Type B pancreatic cell (in vitro differentiated cells): ENCODE measurements at regions not wholly inside any gene's neighbourhood (a gene's known extent, or its start where the extent isn't known, plus 50 kb on each side); places are given as distances from the start of the nearest gene placed in this dataset.

Experiments
- DNase-seq: peaks from one replicate; pipeline ENCODE4 v3.0.0; 2021; ENCODE audit warnings: mixed read lengths; ENCODE audit not compliant: unreplicated experiment; ENCODE audit errors: extremely low spot score
- H3K27ac Mint-ChIP-seq: 2 replicates; pipeline ENCODE4 v1.8.0; 2021; ENCODE audit warnings: mild to moderate bottlenecking, mixed read lengths
- H3K27me3 Mint-ChIP-seq: 2 replicates; pipeline ENCODE4 v1.8.0; 2021; ENCODE audit warnings: mixed read lengths
- H3K36me3 Mint-ChIP-seq: 2 replicates; pipeline ENCODE4 v1.8.0; 2021; ENCODE audit warnings: mixed read lengths
- H3K4me1 Mint-ChIP-seq: one replicate; pipeline ENCODE4 v1.8.0; 2021; ENCODE audit warnings: mixed read lengths; ENCODE audit not compliant: unreplicated experiment
- H3K4me3 Mint-ChIP-seq: 2 replicates; pipeline ENCODE4 v1.8.0; 2021; ENCODE audit warnings: mild to moderate bottlenecking, mixed read lengths
- H3K9me3 Mint-ChIP-seq: 2 replicates; pipeline ENCODE4 v1.8.0; 2021; ENCODE audit warnings: mixed read lengths
- TF ChIP-seq, protein P1 (sequence below): fragments of 200-600 bp; sonication (generic); conservative IDR thresholded peaks from 2 replicates; pipeline ENCODE4 v1.5.0; 2021; ENCODE audit warnings: antibody characterized with exemption, mild to moderate bottlenecking

DNA sequence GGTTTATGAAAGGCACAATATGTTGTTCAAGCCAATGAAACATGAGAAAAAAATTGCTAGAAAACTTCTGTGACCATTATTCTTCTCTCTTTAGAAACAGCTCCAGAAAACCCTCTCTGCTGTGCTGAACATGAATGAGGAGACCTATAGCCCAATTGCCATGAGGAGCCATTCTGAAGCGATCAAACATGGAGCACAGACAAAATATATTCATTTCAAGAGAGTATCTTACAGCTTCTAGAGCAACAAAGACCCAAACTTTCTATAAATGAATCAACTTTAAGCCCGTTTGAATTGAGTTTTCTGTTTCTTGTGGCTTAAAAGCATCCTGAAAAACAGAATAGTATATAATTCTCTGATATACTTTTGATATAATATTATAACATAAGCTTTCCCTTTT, 83.4 kb upstream of the UCN3 start:
- Mint-ChIP-seq H3K27me3 (peaks cover 23% of the 10 kb centered on the region), H3K9me3 (peaks cover 6% of the 10 kb centered on the region), H3K36me3 (no peaks in the 10 kb centered on the region), H3K4me1 (no peaks in the 10 kb centered on the region), H3K27ac (no peak overlapping the region), H3K4me3 (no peak overlapping the region)
- DNase-seq = no peak
- TF ChIP-seq, protein P1, sequence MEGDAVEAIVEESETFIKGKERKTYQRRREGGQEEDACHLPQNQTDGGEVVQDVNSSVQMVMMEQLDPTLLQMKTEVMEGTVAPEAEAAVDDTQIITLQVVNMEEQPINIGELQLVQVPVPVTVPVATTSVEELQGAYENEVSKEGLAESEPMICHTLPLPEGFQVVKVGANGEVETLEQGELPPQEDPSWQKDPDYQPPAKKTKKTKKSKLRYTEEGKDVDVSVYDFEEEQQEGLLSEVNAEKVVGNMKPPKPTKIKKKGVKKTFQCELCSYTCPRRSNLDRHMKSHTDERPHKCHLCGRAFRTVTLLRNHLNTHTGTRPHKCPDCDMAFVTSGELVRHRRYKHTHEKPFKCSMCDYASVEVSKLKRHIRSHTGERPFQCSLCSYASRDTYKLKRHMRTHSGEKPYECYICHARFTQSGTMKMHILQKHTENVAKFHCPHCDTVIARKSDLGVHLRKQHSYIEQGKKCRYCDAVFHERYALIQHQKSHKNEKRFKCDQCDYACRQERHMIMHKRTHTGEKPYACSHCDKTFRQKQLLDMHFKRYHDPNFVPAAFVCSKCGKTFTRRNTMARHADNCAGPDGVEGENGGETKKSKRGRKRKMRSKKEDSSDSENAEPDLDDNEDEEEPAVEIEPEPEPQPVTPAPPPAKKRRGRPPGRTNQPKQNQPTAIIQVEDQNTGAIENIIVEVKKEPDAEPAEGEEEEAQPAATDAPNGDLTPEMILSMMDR = no peak

DNA sequence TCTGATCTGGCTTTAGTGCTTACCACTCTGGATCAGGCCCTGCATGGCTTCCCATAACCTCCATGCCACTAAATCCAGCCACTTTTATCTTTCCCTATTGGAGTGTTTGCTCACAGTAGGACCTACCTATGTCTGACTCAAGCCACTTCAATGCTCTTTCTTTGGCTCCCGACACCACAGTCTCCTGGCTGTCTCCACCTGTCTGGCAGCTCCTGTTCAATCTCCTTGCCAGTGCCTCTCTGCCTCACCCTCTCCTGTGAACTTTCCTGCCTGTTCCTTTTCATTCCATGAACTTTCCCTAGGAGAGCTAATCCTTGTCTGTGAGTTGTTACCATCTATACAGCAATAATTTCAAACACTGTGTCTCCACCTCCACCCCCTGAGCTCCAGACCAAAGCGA, 82.6 kb upstream of the UCN3 start:
- no peak for DNase-seq
- TF ChIP-seq, protein P1 = no peak
- Mint-ChIP-seq H3K27ac (no peak overlapping the region), H3K27me3 (peaks cover 23% of the 10 kb centered on the region), H3K4me1 (no peaks in the 10 kb centered on the region), H3K36me3 (no peaks in the 10 kb centered on the region), H3K9me3 (peaks cover 6% of the 10 kb centered on the region), H3K4me3 (no peak overlapping the region)

DNA sequence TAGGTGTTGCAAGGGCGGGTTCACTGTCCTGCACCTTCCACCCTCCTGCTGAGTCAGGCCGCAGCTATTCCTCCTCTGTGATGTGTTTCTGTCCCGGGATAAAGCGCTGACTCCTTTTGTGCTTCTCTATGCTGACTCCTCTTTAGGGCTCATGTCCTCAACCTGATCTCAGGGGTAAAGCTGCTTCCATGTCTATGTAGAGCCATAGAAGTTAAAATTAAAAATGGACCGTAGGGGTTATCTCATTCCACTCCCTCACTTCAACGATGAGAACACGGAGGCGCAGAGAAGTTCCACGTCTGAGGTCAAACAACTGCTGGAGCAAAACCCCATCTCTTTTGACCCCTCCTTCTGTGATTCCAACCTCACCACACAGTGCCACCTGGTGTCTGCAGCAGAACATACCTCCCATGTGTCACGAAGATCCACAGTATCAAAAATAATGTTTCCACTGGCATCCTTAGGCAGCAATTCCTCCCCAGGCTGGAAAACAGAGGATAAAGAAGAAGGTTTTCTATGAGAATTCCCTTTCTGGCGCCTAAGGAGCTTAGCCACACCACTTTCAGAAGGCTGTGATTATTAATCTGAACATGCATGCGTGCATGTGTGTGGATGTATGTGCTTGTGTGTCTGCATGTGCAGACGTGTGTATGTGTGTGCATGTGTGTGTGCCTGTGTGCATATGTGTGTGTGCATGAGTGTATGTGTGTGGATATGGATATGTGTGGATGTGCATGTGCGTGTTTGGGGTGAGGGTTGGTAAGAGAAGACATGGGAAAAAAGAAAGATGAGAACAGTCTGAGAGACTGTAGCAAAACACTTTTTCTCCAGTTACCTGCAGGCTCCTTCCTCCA, 81.2 kb upstream of the UCN3 start:
- DNase-seq = no peak
- Mint-ChIP-seq H3K9me3 (no peaks in the 10 kb centered on the region), H3K27ac (no peak overlapping the region)

DNA sequence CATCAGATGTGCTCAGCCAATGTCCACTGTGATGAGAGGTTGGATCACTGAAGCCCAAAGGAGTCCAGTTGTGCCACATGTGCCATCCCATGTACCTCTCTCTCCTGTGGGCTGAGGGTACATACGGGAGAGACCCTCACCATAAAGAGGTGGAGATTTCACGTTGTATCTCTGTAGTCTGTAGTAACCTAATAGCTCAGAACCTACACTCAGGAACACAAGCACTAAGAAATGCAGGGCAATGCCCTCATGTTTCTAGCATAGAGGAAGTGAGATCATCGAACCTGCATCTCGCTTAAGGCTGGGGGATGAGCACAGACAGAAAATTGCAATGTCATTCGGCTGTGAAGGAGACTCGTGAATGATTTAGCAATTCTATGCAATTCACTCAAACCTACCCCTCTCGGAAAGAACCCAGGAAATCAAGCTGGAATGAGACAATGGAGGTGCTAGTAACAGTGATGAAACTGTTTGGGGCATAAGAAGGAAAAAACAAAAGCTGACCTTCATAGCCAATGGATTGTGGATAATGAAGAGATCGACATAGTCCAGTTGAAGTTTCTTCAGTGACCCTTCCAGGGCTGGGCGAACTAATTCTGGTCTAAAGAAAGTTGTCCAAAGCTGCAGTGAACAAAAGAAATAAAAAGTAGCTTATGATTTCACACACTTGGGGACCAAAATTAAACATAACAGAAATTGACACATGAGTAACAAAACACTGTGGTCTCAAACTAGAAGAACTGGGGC, 80.3 kb upstream of the UCN3 start:
- Mint-ChIP-seq H3K4me3 (no peak overlapping the region), H3K4me1 (no peaks in the 10 kb centered on the region), H3K27me3 (peaks cover 12% of the 10 kb centered on the region), H3K9me3 (no peaks in the 10 kb centered on the region), H3K36me3 (no peaks in the 10 kb centered on the region), H3K27ac (no peak overlapping the region)
- no peak for DNase-seq
- TF ChIP-seq, protein P1 = no peak

More for the DNA sequence above, 81.2 kb upstream of the UCN3 start:
- Mint-ChIP-seq H3K27me3 (peaks cover 15% of the 10 kb centered on the region), H3K4me1 (no peaks in the 10 kb centered on the region), H3K4me3 (no peak overlapping the region), H3K36me3 (no peaks in the 10 kb centered on the region)
- TF ChIP-seq, protein P1 = peak; percentile 71

DNA sequence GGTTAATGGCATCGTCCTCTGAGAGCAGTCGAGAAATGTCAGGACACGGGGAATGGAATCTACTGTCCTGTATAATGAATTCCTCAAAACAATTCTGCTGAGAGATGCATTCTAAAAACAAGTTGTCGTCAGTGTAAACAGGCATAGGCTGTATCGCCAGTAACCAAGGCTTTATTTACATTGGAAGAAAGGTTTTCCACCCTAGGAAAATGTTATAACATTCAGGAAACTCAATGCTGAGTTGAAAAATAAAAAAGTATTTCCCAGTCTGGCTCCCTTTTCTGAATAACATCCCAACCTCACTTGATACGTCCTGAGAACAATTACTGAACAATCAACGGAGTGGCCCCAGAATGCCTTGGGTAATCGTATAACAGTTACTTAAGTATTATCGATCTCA, 79.6 kb upstream of the UCN3 start:
- H3K4me3 Mint-ChIP-seq = no peak overlapping the region
- no peak overlapping the region for H3K27ac Mint-ChIP-seq
- DNase-seq = no peak
- H3K27me3 Mint-ChIP-seq = peaks cover 12% of the 10 kb centered on the region
- H3K4me1 Mint-ChIP-seq = no peaks in the 10 kb centered on the region
- TF ChIP-seq, protein P1 = no peak
- no peaks in the 10 kb centered on the region for H3K9me3 Mint-ChIP-seq
- H3K36me3 Mint-ChIP-seq = no peaks in the 10 kb centered on the region
